CD4-positive, alpha-beta T cell (primary cell): ENCODE measurements at regions not wholly inside any gene's neighbourhood (a gene's known extent, or its start where the extent isn't known, plus 50 kb on each side); places are given as distances from the start of the nearest gene placed in this dataset.
"Not testable (repeated sequence)": the region's sequence is repeated elsewhere in the genome, so short reads cannot be mapped to it uniquely, and the experiment has no call there.

Source experiments
- ATAC-seq: fragments of 200-7000 bp; cut with Tn5 transposase; one replicate; pipeline ENCODE4 v1.10.0; 2022; ENCODE audit warnings: mild to moderate bottlenecking; ENCODE audit not compliant: poor library complexity
- CTCF ChIA-PET: fragments of 350-600 bp; sonication (Branson Sonifier 250); formaldehyde crosslinking; loops from one replicate; lab custom pipeline; 2021; ENCODE audit warnings: antibody characterized with exemption, inconsistent platforms; lab: Charles Lee
- POLR2A ChIA-PET: fragments of 350-600 bp; sonication (Branson Sonifier 250); formaldehyde crosslinking; loops from one replicate; lab custom pipeline; 2021; ENCODE audit warnings: antibody characterized with exemption, inconsistent platforms; lab: Charles Lee
- DNase-seq, 14 experiments: peaks; one replicate each; pipeline ENCODE4 v3.0.0-alpha.2; 2013 to 2020; ENCODE audit warnings: mixed read lengths in 2 of 14
- H3K27ac ChIP-seq, 2 donors: one replicate each; pipeline versions ENCODE4 v1.5.1 to v1.7.0; 2013; ENCODE audit warnings: low read length in 2 of 2, low read depth in 1 of 2, mild to moderate bottlenecking in 1 of 2
- H3K27me3 ChIP-seq, 2 experiments: 1 replicate in 1 of 2; 2 replicates in 1 of 2; pipeline versions ENCODE4 v1.6.1 to v1.7.0; 2013; ENCODE audit warnings: low read length in 2 of 2, control low read depth in 1 of 2, mild to moderate bottlenecking in 1 of 2, moderate library complexity in 1 of 2; ENCODE audit not compliant: insufficient read depth in 2 of 2, control insufficient read depth in 1 of 2
- H3K36me3 ChIP-seq: one replicate; pipeline ENCODE4 v1.6.1; 2013; ENCODE audit warnings: low read length, control low read depth; ENCODE audit not compliant: insufficient read depth
- H3K4me1 ChIP-seq: one replicate; pipeline ENCODE4 v1.6.1; 2013; ENCODE audit warnings: low read length, control low read depth; ENCODE audit not compliant: insufficient read depth
- H3K4me3 ChIP-seq: one replicate; pipeline ENCODE4 v1.5.1; 2013; ENCODE audit warnings: mild to moderate bottlenecking, low read length, moderate library complexity
- H3K9me3 ChIP-seq, 2 experiments: 1 replicate in 1 of 2; 2 replicates in 1 of 2; pipeline versions ENCODE4 v1.6.1 to v1.7.0; 2013; ENCODE audit warnings: low read length in 2 of 2, mild to moderate bottlenecking in 2 of 2, control low read depth in 1 of 2, moderate library complexity in 1 of 2; ENCODE audit not compliant: control insufficient read depth in 1 of 2, insufficient read depth in 1 of 2
- H3K27ac Mint-ChIP-seq: one replicate; pipeline ENCODE4 v1.8.0; 2020; ENCODE audit warnings: mixed read lengths
- H3K27me3 Mint-ChIP-seq: one replicate; pipeline ENCODE4 v1.8.0; 2021; ENCODE audit warnings: mixed read lengths
- H3K36me3 Mint-ChIP-seq: one replicate; pipeline ENCODE4 v1.8.0; 2021; ENCODE audit warnings: low read depth, mixed read lengths
- H3K4me1 Mint-ChIP-seq: one replicate; pipeline ENCODE4 v1.8.0; 2021; ENCODE audit warnings: low read depth, mixed read lengths
- H3K4me3 Mint-ChIP-seq: one replicate; pipeline ENCODE4 v1.8.0; 2020; ENCODE audit warnings: mild to moderate bottlenecking, mixed read lengths
- H3K9me3 Mint-ChIP-seq: one replicate; pipeline ENCODE4 v1.8.0; 2020; ENCODE audit warnings: mixed read lengths
- intact Hi-C, 2 experiments: fragments of 100-400 bp; cut with DNase I in 1 of 2; cut with micrococcal nuclease in 1 of 2; formaldehyde crosslinking; loops; one replicate each; pipeline versions ENCODE4 v1.15.1 to v1.9.0; 2023 to 2025; cut with DNase I, micrococcal nuclease
- TF ChIP-seq, protein P1 (sequence below): fragments of 200-600 bp; IDR thresholded peaks from one replicate; pipeline ENCODE4 v1.8.0; 2022; ENCODE audit warnings: antibody characterized with exemption, mild to moderate bottlenecking

DNA sequence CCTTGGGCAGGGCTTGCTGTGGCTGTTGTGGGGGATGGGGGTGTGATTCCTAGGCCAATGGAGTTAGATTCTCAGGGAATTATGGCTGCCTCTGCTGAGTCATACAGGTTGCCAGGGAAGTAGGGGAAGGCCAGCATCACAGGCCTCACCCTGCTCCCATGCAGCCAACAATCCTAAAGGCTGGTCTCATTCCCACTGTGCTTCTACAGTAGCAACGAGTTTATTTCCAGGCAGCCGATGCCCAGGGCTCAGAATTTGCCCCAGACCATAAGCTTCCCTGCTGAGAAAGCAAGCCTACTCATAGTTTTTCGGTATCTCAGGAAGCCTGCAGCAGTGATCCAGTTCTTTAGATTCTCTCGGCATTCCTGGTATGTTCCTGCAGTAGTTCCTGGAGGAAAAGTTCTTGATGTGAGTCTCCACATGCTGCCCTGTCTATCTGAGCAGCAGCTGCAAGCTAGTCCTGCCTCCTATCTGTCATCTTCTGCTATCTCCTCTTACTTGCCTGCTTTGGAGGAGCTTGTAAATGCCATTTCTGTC lies 59.3 kb upstream of the SELENOP start:
- TF ChIP-seq, protein P1, sequence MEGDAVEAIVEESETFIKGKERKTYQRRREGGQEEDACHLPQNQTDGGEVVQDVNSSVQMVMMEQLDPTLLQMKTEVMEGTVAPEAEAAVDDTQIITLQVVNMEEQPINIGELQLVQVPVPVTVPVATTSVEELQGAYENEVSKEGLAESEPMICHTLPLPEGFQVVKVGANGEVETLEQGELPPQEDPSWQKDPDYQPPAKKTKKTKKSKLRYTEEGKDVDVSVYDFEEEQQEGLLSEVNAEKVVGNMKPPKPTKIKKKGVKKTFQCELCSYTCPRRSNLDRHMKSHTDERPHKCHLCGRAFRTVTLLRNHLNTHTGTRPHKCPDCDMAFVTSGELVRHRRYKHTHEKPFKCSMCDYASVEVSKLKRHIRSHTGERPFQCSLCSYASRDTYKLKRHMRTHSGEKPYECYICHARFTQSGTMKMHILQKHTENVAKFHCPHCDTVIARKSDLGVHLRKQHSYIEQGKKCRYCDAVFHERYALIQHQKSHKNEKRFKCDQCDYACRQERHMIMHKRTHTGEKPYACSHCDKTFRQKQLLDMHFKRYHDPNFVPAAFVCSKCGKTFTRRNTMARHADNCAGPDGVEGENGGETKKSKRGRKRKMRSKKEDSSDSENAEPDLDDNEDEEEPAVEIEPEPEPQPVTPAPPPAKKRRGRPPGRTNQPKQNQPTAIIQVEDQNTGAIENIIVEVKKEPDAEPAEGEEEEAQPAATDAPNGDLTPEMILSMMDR, result no peak
- ChIA-PET CTCF (interaction anchor here (1.6 kb wide), 1 partner anchor 18 kb away, joined by 6 read pairs; no protein-coding TSS in a partner anchor), POLR2A (no interaction called here)
- no peaks in the 10 kb centered on the region for H3K9me3 ChIP-seq
- H3K27me3 Mint-ChIP-seq, result peaks cover 26% of the 10 kb centered on the region
- H3K36me3 ChIP-seq, result no peaks in the 10 kb centered on the region
- ATAC-seq (no peak), DNase-seq (no peak)
- H3K4me1 ChIP-seq, result peaks cover 3% of the 10 kb centered on the region
- H3K27me3 ChIP-seq, result peaks cover 0 to 12% of the 10 kb centered on the region in 2 experiments
- H3K27ac ChIP-seq, result no peak overlapping the region
- H3K4me3 Mint-ChIP-seq, result no peak overlapping the region
- intact Hi-C loops, result no loop called here
- H3K27ac Mint-ChIP-seq, result no peak overlapping the region
- H3K4me1 Mint-ChIP-seq, result no peaks in the 10 kb centered on the region
- H3K9me3 Mint-ChIP-seq, result peaks cover 9% of the 10 kb centered on the region
- H3K4me3 ChIP-seq, result no peak overlapping the region
- H3K36me3 Mint-ChIP-seq, result peaks cover 7% of the 10 kb centered on the region

DNA sequence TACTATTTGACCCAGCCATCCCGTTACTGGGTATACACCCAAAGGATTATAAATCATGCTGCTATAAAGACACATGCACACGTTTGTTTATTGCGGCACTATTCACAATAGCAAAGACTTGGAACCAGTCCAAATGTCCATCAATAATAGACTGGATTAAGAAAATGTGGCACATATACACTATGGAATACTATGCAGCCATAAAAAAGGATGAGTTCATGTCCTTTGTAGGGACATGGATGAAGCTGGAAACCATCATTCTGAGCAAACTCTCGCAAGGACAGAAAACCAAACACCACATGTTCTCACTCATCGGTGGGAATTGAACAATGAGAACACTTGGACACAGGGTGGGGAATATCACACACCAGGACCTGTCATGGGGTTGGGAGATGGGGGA lies 56.7 kb upstream of the SELENOP start:
- Mint-ChIP-seq H3K9me3 (peaks cover 12% of the 10 kb centered on the region), H3K27me3 (peaks cover 48% of the 10 kb centered on the region)
- H3K27ac Mint-ChIP-seq, DNase-seq, CTCF ChIA-PET, ATAC-seq, H3K36me3 ChIP-seq, H3K27ac ChIP-seq, H3K4me1 Mint-ChIP-seq, H3K4me1 ChIP-seq, H3K4me3 Mint-ChIP-seq, H3K4me3 ChIP-seq, intact Hi-C loops, POLR2A ChIA-PET, H3K9me3 ChIP-seq, H3K36me3 Mint-ChIP-seq: not testable (repeated sequence)
- peaks cover 0 to 12% of the 10 kb centered on the region in 2 experiments for H3K27me3 ChIP-seq

- H3K36me3 ChIP-seq, POLR2A ChIA-PET, intact Hi-C loops, DNase-seq, H3K36me3 Mint-ChIP-seq, H3K9me3 ChIP-seq, H3K4me3 Mint-ChIP-seq, H3K27me3 ChIP-seq, CTCF ChIA-PET, H3K4me1 Mint-ChIP-seq, H3K4me3 ChIP-seq, H3K4me1 ChIP-seq, H3K27ac ChIP-seq, H3K27ac Mint-ChIP-seq, ATAC-seq: not testable (repeated sequence)
- H3K9me3 Mint-ChIP-seq, result peaks cover 17% of the 10 kb centered on the region
- H3K27me3 Mint-ChIP-seq, result peaks cover 68% of the 10 kb centered on the region
Measured at GRCh38 chr5:42864749-42865148, 53.1 kb upstream of the SELENOP start.
